KMS-11 (cell line): ENCODE measurements at regions not wholly inside any gene's neighbourhood (a gene's known extent, or its start where the extent isn't known, plus 50 kb on each side); places are given as distances from the start of the nearest gene placed in this dataset.

Source experiments
- H2AFZ ChIP-seq: fragments of 200-600 bp; sonication (generic); 2 replicates; pipeline ENCODE4 v1.6.1; 2016; ENCODE audit warnings: antibody characterized with exemption, mixed run types, low read depth
- H3K27ac ChIP-seq: fragments of 200-600 bp; sonication (generic); 2 replicates; pipeline ENCODE4 v1.6.1; 2016; ENCODE audit warnings: mild to moderate bottlenecking, mixed run types
- H3K27me3 ChIP-seq: fragments of 200-600 bp; sonication (generic); 2 replicates; pipeline ENCODE4 v1.6.1; 2017; ENCODE audit warnings: mild to moderate bottlenecking, low read depth, mixed run types, moderate library complexity; ENCODE audit not compliant: insufficient read depth
- H3K36me3 ChIP-seq: fragments of 200-600 bp; sonication (generic); 2 replicates; pipeline ENCODE4 v1.6.1; 2017; ENCODE audit warnings: mild to moderate bottlenecking, mixed run types; ENCODE audit not compliant: insufficient read depth
- H3K4me1 ChIP-seq: fragments of 200-600 bp; sonication (generic); 2 replicates; pipeline ENCODE4 v1.6.1; 2016; ENCODE audit warnings: mild to moderate bottlenecking, low read depth, mixed run types; ENCODE audit not compliant: poor library complexity, severe bottlenecking
- H3K4me2 ChIP-seq: fragments of 200-600 bp; sonication (generic); 2 replicates; pipeline ENCODE4 v1.7.0; 2016; ENCODE audit warnings: mild to moderate bottlenecking, mixed run types
- H3K4me3 ChIP-seq: fragments of 200-600 bp; sonication (generic); IDR thresholded peaks from 2 replicates; pipeline ENCODE4 v1.6.1; 2017; ENCODE audit warnings: low read depth, low read length, mixed read lengths; ENCODE audit not compliant: insufficient read depth
- H3K79me2 ChIP-seq: fragments of 200-600 bp; sonication (generic); 2 replicates; pipeline ENCODE4 v1.6.1; 2016; ENCODE audit warnings: low read depth, mixed run types; ENCODE audit not compliant: insufficient read depth
- H3K9ac ChIP-seq: fragments of 200-600 bp; sonication (generic); 2 replicates; pipeline ENCODE4 v1.6.1; 2016; ENCODE audit warnings: mild to moderate bottlenecking, mixed run types
- H4K20me1 ChIP-seq: fragments of 200-600 bp; sonication (generic); 2 replicates; pipeline ENCODE4 v1.6.1; 2016; ENCODE audit warnings: mild to moderate bottlenecking, mixed run types; ENCODE audit not compliant: insufficient read depth
- TF ChIP-seq, protein P1 (sequence below): fragments of 200-600 bp; sonication (generic); conservative IDR thresholded peaks from 2 replicates; pipeline ENCODE4 v1.6.1; 2017; ENCODE audit warnings: low read depth, mild to moderate bottlenecking, antibody characterized with exemption, low read length, moderate library complexity, mixed read lengths

DNA sequence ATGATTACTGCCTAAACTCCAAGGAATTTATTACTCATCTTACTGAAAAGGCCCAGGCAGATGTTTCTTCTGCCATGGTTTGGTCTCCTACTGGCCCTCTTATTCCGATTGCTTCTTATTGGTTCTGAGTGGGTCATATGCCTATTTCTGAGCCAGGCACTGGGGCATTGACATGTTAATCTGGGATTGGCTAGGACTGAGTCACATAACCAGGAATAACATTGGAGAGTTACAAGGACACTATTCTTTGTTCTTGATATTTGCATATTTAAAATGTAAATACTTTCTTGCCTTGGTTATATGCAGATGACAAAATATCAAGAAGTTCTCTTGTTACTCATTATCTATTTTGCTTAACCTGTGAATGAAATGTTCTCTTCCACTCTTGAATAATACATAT lies 534.4 kb upstream of the SLC39A10 start:
- Histone ChIP-seq H3K4me3 (no peak overlapping the region), H2AFZ (no peak overlapping the region), H3K9ac (no peak overlapping the region), H3K27ac (no peak overlapping the region), H3K27me3 (no peaks in the 10 kb centered on the region), H4K20me1 (no peaks in the 10 kb centered on the region), H3K36me3 (no peaks in the 10 kb centered on the region), H3K4me2 (no peak overlapping the region), H3K79me2 (no peaks in the 10 kb centered on the region), H3K4me1 (no peaks in the 10 kb centered on the region)
- TF ChIP-seq, protein P1, sequence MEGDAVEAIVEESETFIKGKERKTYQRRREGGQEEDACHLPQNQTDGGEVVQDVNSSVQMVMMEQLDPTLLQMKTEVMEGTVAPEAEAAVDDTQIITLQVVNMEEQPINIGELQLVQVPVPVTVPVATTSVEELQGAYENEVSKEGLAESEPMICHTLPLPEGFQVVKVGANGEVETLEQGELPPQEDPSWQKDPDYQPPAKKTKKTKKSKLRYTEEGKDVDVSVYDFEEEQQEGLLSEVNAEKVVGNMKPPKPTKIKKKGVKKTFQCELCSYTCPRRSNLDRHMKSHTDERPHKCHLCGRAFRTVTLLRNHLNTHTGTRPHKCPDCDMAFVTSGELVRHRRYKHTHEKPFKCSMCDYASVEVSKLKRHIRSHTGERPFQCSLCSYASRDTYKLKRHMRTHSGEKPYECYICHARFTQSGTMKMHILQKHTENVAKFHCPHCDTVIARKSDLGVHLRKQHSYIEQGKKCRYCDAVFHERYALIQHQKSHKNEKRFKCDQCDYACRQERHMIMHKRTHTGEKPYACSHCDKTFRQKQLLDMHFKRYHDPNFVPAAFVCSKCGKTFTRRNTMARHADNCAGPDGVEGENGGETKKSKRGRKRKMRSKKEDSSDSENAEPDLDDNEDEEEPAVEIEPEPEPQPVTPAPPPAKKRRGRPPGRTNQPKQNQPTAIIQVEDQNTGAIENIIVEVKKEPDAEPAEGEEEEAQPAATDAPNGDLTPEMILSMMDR = no peak

DNA sequence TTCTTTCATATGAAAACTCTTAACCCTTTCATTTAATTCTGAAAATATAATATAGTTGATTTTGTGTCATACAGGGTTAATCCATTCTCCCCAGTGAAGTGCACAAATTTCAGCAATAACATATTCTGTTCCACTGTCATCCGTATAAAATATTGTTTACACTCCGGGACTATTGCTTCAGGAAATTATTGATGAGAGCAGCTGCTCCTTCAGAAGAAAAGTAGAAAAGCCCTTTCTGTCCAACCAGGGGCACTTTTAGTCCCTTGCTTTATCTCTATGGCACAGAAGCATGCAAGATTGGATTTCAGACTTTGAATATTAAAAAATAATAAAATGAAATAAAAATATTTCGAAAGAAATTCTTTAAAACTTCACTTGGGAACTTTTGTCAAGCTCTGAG lies 535.7 kb upstream of the SLC39A10 start:
- Histone ChIP-seq H3K4me3 (no peak overlapping the region), H3K79me2 (no peaks in the 10 kb centered on the region), H3K27me3 (no peaks in the 10 kb centered on the region), H3K4me2 (no peak overlapping the region), H3K4me1 (no peaks in the 10 kb centered on the region), H3K27ac (no peak overlapping the region), H2AFZ (no peak overlapping the region), H3K36me3 (no peaks in the 10 kb centered on the region), H3K9ac (no peak overlapping the region), H4K20me1 (no peaks in the 10 kb centered on the region)
- TF ChIP-seq, protein P1 = no peak

DNA sequence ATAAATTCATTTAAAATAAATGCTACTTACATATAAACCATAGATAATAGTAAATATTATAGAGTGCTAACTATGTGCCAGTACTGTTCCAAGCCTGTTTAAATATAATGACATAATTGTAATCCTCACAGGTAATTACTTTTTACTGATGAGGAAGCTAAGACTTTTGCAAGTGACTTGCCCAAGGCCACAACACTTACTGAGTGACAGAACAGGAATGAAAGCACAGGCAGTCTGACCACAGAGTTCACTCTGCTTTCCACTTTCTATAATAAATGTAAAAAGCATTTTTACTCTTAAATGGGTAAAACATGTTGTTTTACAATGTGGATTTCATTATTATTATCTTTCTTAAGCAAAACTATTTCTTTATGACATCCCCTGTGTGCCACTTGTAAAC lies 537.8 kb upstream of the SLC39A10 start:
- TF ChIP-seq, protein P1 = no peak
- H3K4me3 ChIP-seq = no peak overlapping the region
- H4K20me1 ChIP-seq = no peaks in the 10 kb centered on the region
- no peaks in the 10 kb centered on the region for H3K36me3 ChIP-seq
- H2AFZ ChIP-seq = no peak overlapping the region
- no peaks in the 10 kb centered on the region for H3K27me3 ChIP-seq
- no peak overlapping the region for H3K27ac ChIP-seq
- H3K79me2 ChIP-seq = no peaks in the 10 kb centered on the region
- H3K4me1 ChIP-seq = no peaks in the 10 kb centered on the region
- H3K4me2 ChIP-seq = no peak overlapping the region
- H3K9ac ChIP-seq = no peak overlapping the region

DNA sequence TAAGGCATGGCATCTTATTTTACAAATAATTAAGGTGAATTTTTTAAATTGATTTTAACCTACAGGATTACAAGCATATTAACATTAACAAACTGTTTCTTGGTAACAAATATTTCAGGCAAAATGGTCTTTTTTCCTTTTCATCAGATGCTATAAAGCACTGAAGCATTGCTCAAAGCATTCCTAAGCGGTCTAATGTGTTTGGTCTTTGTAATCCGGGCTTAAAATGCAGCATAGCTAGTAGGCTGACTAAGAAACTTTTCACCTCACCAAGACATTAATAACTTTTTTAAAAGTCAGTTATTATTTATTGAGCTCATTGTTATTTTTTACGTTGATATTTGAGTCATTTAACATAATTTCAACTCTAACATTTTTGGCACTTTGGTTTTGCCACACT lies 538.8 kb upstream of the SLC39A10 start:
- no peaks in the 10 kb centered on the region for H3K79me2 ChIP-seq
- H3K27ac ChIP-seq = no peak overlapping the region
- no peak overlapping the region for H2AFZ ChIP-seq
- H3K27me3 ChIP-seq = no peaks in the 10 kb centered on the region
- H3K9ac ChIP-seq = no peak overlapping the region
- H4K20me1 ChIP-seq = no peaks in the 10 kb centered on the region
- H3K4me1 ChIP-seq = no peaks in the 10 kb centered on the region
- H3K4me3 ChIP-seq = no peak overlapping the region
- H3K36me3 ChIP-seq = no peaks in the 10 kb centered on the region
- TF ChIP-seq, protein P1 = no peak
- no peak overlapping the region for H3K4me2 ChIP-seq

DNA sequence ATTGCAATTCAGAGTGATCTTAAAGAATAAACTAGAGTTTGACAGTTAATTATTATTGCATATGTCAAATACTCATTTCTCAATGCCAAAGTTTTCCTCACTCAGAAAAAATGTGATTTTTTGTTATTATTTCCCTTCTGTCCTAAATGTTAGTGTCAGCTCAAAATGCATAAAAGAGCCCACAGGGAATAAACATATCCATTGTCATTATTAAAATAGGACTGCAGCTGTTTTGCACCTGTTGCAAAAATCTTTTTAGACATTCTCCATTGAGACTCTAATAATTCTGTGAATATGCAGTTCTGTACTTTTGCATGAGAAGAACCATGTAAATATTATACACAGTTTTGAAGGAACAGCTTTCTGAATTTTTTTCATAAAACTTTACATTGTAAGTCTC lies 540.0 kb upstream of the SLC39A10 start:
- Histone ChIP-seq H3K27ac (no peak overlapping the region), H3K4me2 (no peak overlapping the region), H3K27me3 (no peaks in the 10 kb centered on the region), H2AFZ (no peak overlapping the region), H3K79me2 (no peaks in the 10 kb centered on the region), H3K4me3 (no peak overlapping the region), H3K36me3 (no peaks in the 10 kb centered on the region), H4K20me1 (no peaks in the 10 kb centered on the region), H3K9ac (no peak overlapping the region), H3K4me1 (no peaks in the 10 kb centered on the region)
- TF ChIP-seq, protein P1 = no peak
